ENCODE measurements at regions not wholly inside any gene's neighbourhood (a gene's known extent, or its start where the extent isn't known, plus 50 kb on each side); places are given as distances from the start of the nearest gene placed in this dataset.

- H2AFZ ChIP-seq (ENCODE audit: control insufficient read depth, low read depth, low read length): no peak overlapping the region
- no peak overlapping the region for H3K4me2 ChIP-seq (ENCODE audit: control insufficient read depth, insufficient read depth)
- ATAC-seq: no peak
- intact Hi-C loops (cut with micrococcal nuclease; ENCODE audit: unreplicated experiment) (no loop called here), in situ Hi-C loops (cut with MboI) (no loop called here)
- no peaks in the 10 kb centered on the region for H3K9me3 ChIP-seq (replicated peaks; ENCODE audit: control insufficient read depth, insufficient read depth, low read length)
- ChIA-PET SMC1A (ENCODE audit: uncharacterized antibody, unreplicated experiment) (interaction anchor here (1.2 kb wide), 1 partner anchor 8 kb away, joined by 3 read pairs; no protein-coding TSS in a partner anchor), POLR2A (no interaction called here), CTCF (interaction anchor here (1.3 to 1.4 kb wide), 2 partner anchors 8 to 12 kb away, joined by 3 to 5 read pairs; no protein-coding TSS in a partner anchor), RAD21 (ENCODE audit: unreplicated experiment) (no interaction called here)
- no peak overlapping the region for H3K27ac ChIP-seq (ENCODE audit: control insufficient read depth, insufficient read depth)
- H3K36me3 ChIP-seq (ENCODE audit: control insufficient read depth in 2 of 2, insufficient read depth in 2 of 2, low read length in 1 of 2): no peaks in the 10 kb centered on the region
- no peak for DNase-seq (ENCODE audit: low read depth, low spot score)
- no peaks in the 10 kb centered on the region for H3K79me2 ChIP-seq (ENCODE audit: control insufficient read depth, insufficient read depth, low read length)
- no TSS peak for BruUV-seq (replicated peaks)
- WGBS (ENCODE audit: insufficient coverage, insufficient replicate concordance, low lambda C conversion rate, missing lambda C conversion rate): 0% methylated on average over 3 of the region's 3 CpGs
- no peaks in the 10 kb centered on the region for H3K4me1 ChIP-seq (ENCODE audit: control insufficient read depth, insufficient read depth, low read length)
- no peak for FAIRE-seq
- no peaks in the 10 kb centered on the region; a peak in 1 of 4 replicates for H3K27me3 ChIP-seq (replicated peaks in 1 of 2; ENCODE audit: control insufficient read depth in 2 of 2, insufficient read depth in 2 of 2, low read length in 1 of 2)
- no peak overlapping the region for H3K9ac ChIP-seq (ENCODE audit: control insufficient read depth, insufficient read depth, low read length)
- no peak overlapping the region for H3K4me3 ChIP-seq
- H4K20me1 ChIP-seq (ENCODE audit: control insufficient read depth, insufficient read depth): no peaks in the 10 kb centered on the region
- TF ChIP-seq PBX3 (IDR thresholded peaks at IDR 0.05; ENCODE audit: insufficient replicate concordance, low read depth, low read length): no peak
- TF ChIP-seq RFX5 (IDR thresholded peaks at IDR 0.05; ENCODE audit: low read depth, low read length): no peak
- no peak for TF ChIP-seq CHD4 (IDR thresholded peaks at IDR 0.05)
- TF ChIP-seq EZH2 (IDR thresholded peaks at IDR 0.05; ENCODE audit: borderline replicate concordance, control insufficient read depth, low read depth, low read length): no peak
- no peak for TF ChIP-seq BACH1 (IDR thresholded peaks at IDR 0.05; ENCODE audit: borderline replicate concordance)
- TF ChIP-seq PRDM15 (CRISPR knock-in tag; IDR thresholded peaks at IDR 0.05): no peak
- TF ChIP-seq ELK1 (IDR thresholded peaks at IDR 0.05; ENCODE audit: low read depth, low read length): no peak
- TF ChIP-seq EP300 (IDR thresholded peaks at IDR 0.05; ENCODE audit: borderline replicate concordance in 1 of 2, control insufficient read depth in 1 of 2, low read depth in 2 of 2, low read length in 2 of 2): no peak
- no peak for TF ChIP-seq IRF5 (IDR thresholded peaks at IDR 0.05; ENCODE audit: borderline replicate concordance)
- TF ChIP-seq ATF3 (IDR thresholded peaks at IDR 0.05; ENCODE audit: borderline replicate concordance, extremely low read depth, low read depth, low read length): no peak
- TF ChIP-seq CBX3 (IDR thresholded peaks at IDR 0.05; ENCODE audit: borderline replicate concordance, low read depth): no peak
- TF ChIP-seq BMI1 (IDR thresholded peaks at IDR 0.05; ENCODE audit: borderline replicate concordance): no peak
- no peak for TF ChIP-seq POLR2A (IDR thresholded peaks at IDR 0.05; ENCODE audit: low read depth, low read length)
Observed at GRCh38 chr2:90076311-90076710, 1384.8 kb downstream of the RPIA start.

Data from GM12878 (cell line).